VCaP (cell line): ENCODE measurements at regions not wholly inside any gene's neighbourhood (a gene's known extent, or its start where the extent isn't known, plus 50 kb on each side); places are given as distances from the start of the nearest gene placed in this dataset.
"Not testable (repeated sequence)": the region's sequence is repeated elsewhere in the genome, so short reads cannot be mapped to it uniquely, and the experiment has no call there.

Experiments used
- H3K27ac ChIP-seq: fragments of 450-650 bp; 2 replicates; pipeline ENCODE4 v1.5.1; 2017
- CTCF ChIP-seq: fragments of 450-650 bp; conservative IDR thresholded peaks from 2 replicates; pipeline ENCODE4 v1.5.1; 2017; ENCODE audit warnings: mild to moderate bottlenecking, moderate library complexity

GRCh38 chr11:122559734-122560382, 95.7 kb upstream of the UBASH3B start:
- H3K27ac ChIP-seq = no peak overlapping the region
- TF ChIP-seq CTCF = no peak

GRCh38 chr11:122559218-122559617, 96.3 kb upstream of the UBASH3B start:
- not testable (repeated sequence) for H3K27ac ChIP-seq

GRCh38 chr11:122557163-122557562, 98.4 kb upstream of the UBASH3B start:
- not testable (repeated sequence) for H3K27ac ChIP-seq

- no peak overlapping the region for H3K27ac ChIP-seq
- peak; percentile 55 for TF ChIP-seq CTCF
Measured at GRCh38 chr11:122556605-122557004, 98.9 kb upstream of the UBASH3B start.

- H3K27ac ChIP-seq = no peak overlapping the region
- TF ChIP-seq CTCF = no peak
Measured at GRCh38 chr11:122538060-122538459, 117.5 kb upstream of the UBASH3B start.

DNA sequence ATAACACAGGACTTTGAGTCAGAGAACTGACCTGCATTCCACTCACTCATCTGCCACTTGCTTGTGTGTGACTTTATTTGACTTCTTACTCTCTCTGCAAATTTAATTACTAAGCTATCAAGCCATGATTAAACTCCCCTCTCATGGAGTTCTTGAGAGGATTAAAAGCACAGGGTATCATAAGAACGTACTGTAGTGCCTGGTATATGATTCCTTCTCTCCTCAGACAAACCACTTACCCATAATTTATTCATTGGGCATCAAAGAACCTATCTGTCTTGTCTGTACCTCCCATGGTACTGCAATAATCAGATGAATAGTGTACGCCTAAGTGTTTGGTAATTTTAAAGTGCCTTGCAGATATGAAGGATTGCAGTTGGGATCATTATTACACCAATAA, 130.6 kb upstream of the UBASH3B start:
- H3K27ac ChIP-seq = no peak overlapping the region
- TF ChIP-seq CTCF = no peak

GRCh38 chr11:122523846-122524805, 131.4 kb upstream of the UBASH3B start:
- no peak for TF ChIP-seq CTCF
- no peak overlapping the region for H3K27ac ChIP-seq

DNA sequence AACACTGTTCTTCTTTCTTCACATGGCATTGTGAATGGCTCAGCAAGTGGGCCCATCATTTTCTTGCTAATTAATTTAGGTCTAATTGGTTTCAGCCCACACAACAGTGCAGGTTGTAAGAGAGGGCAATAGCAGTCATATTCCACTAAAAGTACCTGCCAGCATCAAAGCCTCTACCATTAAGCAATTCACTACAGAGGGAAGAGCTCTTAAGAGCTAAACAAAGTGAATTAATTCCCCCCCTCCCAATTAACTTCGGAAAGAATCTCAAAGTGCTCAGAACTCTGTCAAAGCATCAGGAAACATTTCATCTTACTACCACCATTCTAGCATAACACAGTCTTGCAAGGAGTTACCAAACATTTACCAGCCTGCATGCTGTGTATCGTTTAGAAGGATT, 133.9 kb upstream of the UBASH3B start:
- H3K27ac ChIP-seq = no peak overlapping the region
- TF ChIP-seq CTCF = no peak
